ENCODE measurements at regions not wholly inside any gene's neighbourhood (a gene's known extent, or its start where the extent isn't known, plus 50 kb on each side); places are given as distances from the start of the nearest gene placed in this dataset.
"Not testable (repeated sequence)": the region's sequence is repeated elsewhere in the genome, so short reads cannot be mapped to it uniquely, and the experiment has no call there.

- no peak for TF ChIP-seq CTCF (conservative IDR thresholded peaks at IDR 0.05)
- no peak overlapping the region for H3K27ac ChIP-seq
Measured at GRCh38 chr12:114846771-114847170, 162.8 kb upstream of the TBX3 start.

- no peak overlapping the region for H3K27ac ChIP-seq
- no peak for TF ChIP-seq CTCF (conservative IDR thresholded peaks at IDR 0.05)
Measured at GRCh38 chr12:114841557-114842251, 157.7 kb upstream of the TBX3 start.

GRCh38 chr12:114838480-114838879, 154.5 kb upstream of the TBX3 start:
- no peak for TF ChIP-seq CTCF (conservative IDR thresholded peaks at IDR 0.05)

GRCh38 chr12:114836609-114837008, 152.6 kb upstream of the TBX3 start:
- no peak overlapping the region for H3K27ac ChIP-seq
- no peak for TF ChIP-seq CTCF (conservative IDR thresholded peaks at IDR 0.05)

More at GRCh38 chr12:114838480-114838879, 154.5 kb upstream of the TBX3 start:
- H3K27ac ChIP-seq, result no peak overlapping the region

- H3K27ac ChIP-seq, result no peak overlapping the region
- TF ChIP-seq CTCF (conservative IDR thresholded peaks at IDR 0.05), result no peak
Measured at GRCh38 chr12:114835031-114835430, 151.1 kb upstream of the TBX3 start.

- no peak for TF ChIP-seq CTCF (conservative IDR thresholded peaks at IDR 0.05)
- H3K27ac ChIP-seq, result no peak overlapping the region
Measured at GRCh38 chr12:114834621-114835020, 150.6 kb upstream of the TBX3 start.

- no peak overlapping the region for H3K27ac ChIP-seq
- no peak for TF ChIP-seq CTCF (conservative IDR thresholded peaks at IDR 0.05)
Measured at GRCh38 chr12:114829833-114830232, 145.9 kb upstream of the TBX3 start.

GRCh38 chr12:114829244-114829643, 145.3 kb upstream of the TBX3 start:
- H3K27ac ChIP-seq, result not testable (repeated sequence)
